GM20431 (cell line): ENCODE measurements at regions not wholly inside any gene's neighbourhood (a gene's known extent, or its start where the extent isn't known, plus 50 kb on each side); places are given as distances from the start of the nearest gene placed in this dataset.

Experiments
- in situ Hi-C: fragments of 300-500 bp; cut with MseI, MboI; formaldehyde crosslinking; loops from one replicate; pipeline ENCODE4 v1.15.0; 2020; ENCODE audit warnings: low sequenced_read_pairs; ENCODE audit not compliant: unreplicated experiment

DNA sequence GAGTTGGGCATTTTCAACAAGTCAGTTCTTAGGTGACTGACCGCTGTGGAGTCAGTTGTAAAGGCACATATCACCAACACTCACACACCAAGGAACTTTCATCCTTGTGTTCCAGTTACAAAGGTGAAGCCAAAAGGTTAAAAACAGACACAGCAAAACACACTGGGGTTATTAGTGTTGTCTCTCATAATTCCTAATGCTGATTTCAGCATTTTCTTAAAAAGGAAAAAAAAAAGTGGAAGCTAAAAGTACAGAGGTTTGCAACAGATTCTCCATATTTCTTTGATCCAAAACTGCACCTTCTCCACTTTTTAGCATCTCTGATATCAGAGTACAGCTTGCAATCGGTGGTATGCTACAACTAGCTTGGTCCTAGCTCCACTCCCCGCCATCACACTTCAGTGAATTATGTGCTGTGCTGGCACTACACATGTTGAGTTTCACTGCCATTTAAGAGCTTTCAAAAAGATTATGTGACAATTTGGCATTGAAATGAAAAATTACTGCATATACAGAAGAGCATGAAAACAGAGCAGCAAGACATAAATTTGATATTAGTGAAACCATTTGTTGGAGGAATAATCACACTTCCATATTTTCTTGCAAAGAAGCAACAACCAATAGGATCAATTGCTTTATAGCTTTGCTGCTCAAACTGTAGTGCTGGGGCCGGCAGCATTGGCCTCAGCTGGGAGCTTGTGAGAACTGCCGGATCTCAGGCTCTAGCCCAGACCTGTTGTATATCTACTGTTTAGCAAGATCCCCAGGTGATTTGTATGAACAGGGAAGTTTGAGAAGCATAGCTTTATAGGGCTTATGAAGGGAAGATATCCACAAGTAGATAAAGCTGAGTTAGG is 62.3 kb upstream of the DAPL1 start:
- in situ Hi-C loops, result no loop called here

DNA sequence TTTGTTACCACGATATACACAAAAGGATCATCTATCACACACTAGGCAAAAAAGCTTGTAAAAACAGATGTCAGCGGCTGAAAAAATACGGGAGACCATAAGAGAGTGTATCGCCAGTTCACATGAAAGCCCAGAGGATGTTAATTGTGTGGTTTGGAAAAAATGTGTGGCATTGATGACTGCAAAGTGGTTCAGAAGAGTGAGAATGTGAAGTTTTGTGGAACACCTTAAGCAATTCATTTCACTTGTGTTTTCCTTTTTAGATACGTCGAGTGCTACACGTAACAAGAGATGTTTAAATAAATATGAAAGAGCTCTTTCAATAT is 61.7 kb upstream of the DAPL1 start:
- in situ Hi-C loops, result no loop called here

DNA sequence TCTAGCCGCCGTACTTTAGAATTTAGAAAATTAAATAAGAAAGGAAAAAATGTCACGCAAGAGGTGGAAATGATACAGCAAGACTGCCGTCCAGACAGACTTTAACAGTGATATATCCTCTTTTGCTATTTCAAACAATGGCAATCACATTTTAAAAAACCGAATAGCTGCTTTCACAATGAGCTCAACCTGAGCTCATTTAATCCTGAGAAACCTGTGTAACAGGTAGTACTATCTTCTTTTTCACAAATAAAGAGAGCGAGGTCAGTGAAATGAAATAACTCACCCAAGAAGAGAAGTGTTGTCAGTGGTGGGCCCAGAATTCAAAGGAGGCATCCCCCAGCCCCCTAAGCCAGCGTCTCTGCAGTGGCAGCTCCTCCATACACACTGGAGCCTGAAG is 60.7 kb upstream of the DAPL1 start:
- in situ Hi-C loops, result no loop called here

DNA sequence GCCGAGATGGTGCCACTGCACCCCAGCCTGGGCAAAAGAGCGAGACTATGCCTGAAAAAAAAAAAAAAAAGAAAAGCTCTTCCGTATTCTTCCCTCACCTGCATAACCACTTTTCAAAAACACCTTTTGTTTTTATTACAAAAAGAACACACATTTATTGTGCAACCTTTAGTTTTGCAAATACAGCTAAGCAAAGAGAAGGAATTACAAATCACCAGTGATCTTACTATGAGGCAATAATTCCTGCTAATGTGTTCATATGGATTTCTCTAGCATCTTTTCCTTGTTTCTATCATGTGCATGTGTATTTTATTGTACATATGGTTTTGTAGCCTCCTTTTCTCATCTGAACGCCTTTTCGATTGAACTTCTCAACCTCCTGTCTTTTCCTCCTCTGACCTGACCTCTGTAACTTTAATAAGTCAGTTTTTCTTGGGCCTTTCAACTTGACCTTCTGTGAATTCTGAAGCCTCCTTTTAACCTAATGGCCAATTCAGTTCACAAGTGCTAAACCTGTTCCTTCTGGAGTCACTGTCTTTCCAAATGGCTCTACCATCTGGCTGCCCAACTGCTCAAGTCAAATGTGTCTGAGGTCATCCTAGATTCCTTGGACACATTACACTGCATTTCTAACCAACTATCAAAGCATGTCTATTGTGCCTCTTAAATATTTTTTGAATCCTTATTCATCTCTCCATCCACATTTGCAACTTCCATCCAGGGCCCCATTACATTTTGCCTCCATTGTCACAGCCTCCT is 59.1 kb upstream of the DAPL1 start:
- in situ Hi-C loops, result no loop called here

DNA sequence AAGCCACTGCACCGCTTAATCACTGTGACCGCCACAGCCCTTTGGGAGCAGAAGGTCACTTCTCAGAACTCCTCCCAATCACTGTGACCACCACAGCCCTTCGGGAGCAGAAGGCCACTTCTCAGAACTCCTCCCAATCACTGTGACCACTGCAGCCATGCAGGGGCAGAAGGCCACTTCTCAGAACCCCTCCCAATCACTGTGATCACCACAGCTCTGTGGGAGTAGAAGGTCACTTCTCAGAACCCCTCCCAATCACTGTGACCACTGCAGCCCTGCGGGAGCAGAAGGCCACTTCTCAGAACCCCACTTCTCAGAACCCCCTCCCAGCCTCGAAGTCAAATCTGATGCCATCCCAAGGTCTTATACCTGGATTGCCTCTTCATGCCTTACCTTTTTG is 56.8 kb upstream of the DAPL1 start:
- in situ Hi-C loops, result no loop called here

- in situ Hi-C loops, result no loop called here
Measured at GRCh38 chr2:158740127-158740526, 55.0 kb upstream of the DAPL1 start.

GRCh38 chr2:158740621-158741020 is 54.5 kb upstream of the DAPL1 start:
- in situ Hi-C loops, result no loop called here

GRCh38 chr2:158741625-158742024 is 53.5 kb upstream of the DAPL1 start:
- in situ Hi-C loops, result no loop called here

DNA sequence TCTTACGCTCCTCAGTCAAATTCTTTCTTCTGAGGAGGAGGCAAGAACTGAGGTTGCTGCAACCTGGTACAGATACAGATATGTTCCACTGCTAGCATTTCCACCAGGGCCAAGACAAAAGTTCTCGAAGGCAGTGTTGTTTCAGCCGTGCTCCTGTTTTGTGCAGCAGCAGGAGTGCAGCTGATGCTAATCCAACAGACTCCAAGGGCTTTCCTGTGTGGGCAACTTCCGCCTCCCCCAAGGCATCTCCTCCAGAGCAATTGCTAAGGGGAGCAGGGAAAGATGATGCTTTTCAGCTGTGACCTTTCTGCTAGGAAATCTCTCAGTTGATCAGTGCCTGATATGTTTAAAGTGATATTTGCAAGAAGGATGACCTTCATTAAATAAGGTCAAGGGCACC is 52.6 kb upstream of the DAPL1 start:
- in situ Hi-C loops, result no loop called here

DNA sequence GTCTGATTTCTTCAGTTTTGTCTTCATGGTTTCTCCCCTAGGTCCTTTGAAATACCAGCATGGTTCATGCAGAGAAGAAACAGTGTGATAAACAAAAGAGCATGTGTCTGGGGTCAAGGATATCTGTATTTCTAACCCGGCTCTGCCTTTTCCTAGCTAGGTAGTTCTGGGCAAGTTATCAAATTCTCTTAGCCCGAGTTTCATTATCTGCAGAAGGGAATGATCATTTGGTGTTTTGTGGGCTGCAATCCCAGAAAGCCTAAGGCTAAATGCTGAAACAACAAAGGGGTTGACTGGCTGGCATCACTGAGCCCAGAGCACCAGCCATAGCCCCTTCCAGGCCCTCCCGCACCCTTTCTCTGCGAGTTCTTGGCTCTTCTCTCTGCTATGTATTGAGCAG is 51.7 kb upstream of the DAPL1 start:
- in situ Hi-C loops, result no loop called here

GRCh38 chr2:158743879-158744278 is 51.2 kb upstream of the DAPL1 start:
- in situ Hi-C loops, result no loop called here

- in situ Hi-C loops, result loop anchor here (5.0 kb wide), 1 partner anchor 708 kb away; no protein-coding TSS in a partner anchor
Measured at GRCh38 chr2:158745067-158745865, 49.9 kb upstream of the DAPL1 start.
